TTC549 (cell line): ENCODE measurements at regions not wholly inside any gene's neighbourhood (a gene's known extent, or its start where the extent isn't known, plus 50 kb on each side); places are given as distances from the start of the nearest gene placed in this dataset.

Source experiments
- FAIRE-seq: peaks from 2 replicates; lab custom pipeline; 2012; peaks lifted over from hg19 to GRCh38; lab: Jason Lieb, UNC

- no peak for FAIRE-seq
Measured at GRCh38 chr3:107272885-107273284, 104.4 kb upstream of the CCDC54 start.

- no peak for FAIRE-seq
Measured at GRCh38 chr3:107273771-107274170, 103.5 kb upstream of the CCDC54 start.

- no peak for FAIRE-seq
Measured at GRCh38 chr3:107275511-107275910, 101.7 kb upstream of the CCDC54 start.

GRCh38 chr3:107283948-107284347 is 93.3 kb upstream of the CCDC54 start:
- FAIRE-seq = no peak

GRCh38 chr3:107284612-107285011 is 92.6 kb upstream of the CCDC54 start:
- no peak for FAIRE-seq

GRCh38 chr3:107285197-107285596 is 92.0 kb upstream of the CCDC54 start:
- FAIRE-seq = no peak

GRCh38 chr3:107289354-107289753 is 87.9 kb upstream of the CCDC54 start:
- no peak for FAIRE-seq

GRCh38 chr3:107294117-107294516 is 83.1 kb upstream of the CCDC54 start:
- no peak for FAIRE-seq

- no peak for FAIRE-seq
Measured at GRCh38 chr3:107297597-107297996, 79.6 kb upstream of the CCDC54 start.

- FAIRE-seq = no peak
Measured at GRCh38 chr3:107307205-107307604, 70.0 kb upstream of the CCDC54 start.

GRCh38 chr3:107308716-107309115 is 68.5 kb upstream of the CCDC54 start:
- no peak for FAIRE-seq

GRCh38 chr3:107309312-107309711 is 67.9 kb upstream of the CCDC54 start:
- FAIRE-seq = no peak

GRCh38 chr3:107313711-107314110 is 63.5 kb upstream of the CCDC54 start:
- FAIRE-seq = no peak

- no peak for FAIRE-seq
Measured at GRCh38 chr3:107315141-107315540, 62.1 kb upstream of the CCDC54 start.

- FAIRE-seq = no peak
Measured at GRCh38 chr3:107323723-107324122, 53.5 kb upstream of the CCDC54 start.

GRCh38 chr3:107325446-107325845 is 51.8 kb upstream of the CCDC54 start:
- FAIRE-seq = no peak
